H1 (cell line): ENCODE measurements at regions not wholly inside any gene's neighbourhood (a gene's known extent, or its start where the extent isn't known, plus 50 kb on each side); places are given as distances from the start of the nearest gene placed in this dataset.

Source experiments
- CTCF ChIA-PET: fragments of 300-600 bp; sonication (Branson Sonifier 250); formaldehyde crosslinking; loops from one replicate; lab custom pipeline; 2021; ENCODE audit not compliant: partially characterized antibody; lab: Charles Lee
- POLR2A ChIA-PET: fragments of 300-600 bp; sonication (Branson Sonifier 250); formaldehyde crosslinking; loops from one replicate; lab custom pipeline; 2021; ENCODE audit warnings: inconsistent platforms; ENCODE audit not compliant: partially characterized antibody; lab: Charles Lee
- DNase-seq, 2 experiments: peaks; one replicate each; pipeline versions ENCODE4 v3.0.0 to v3.0.0-alpha.2; 2010 to 2022; ENCODE audit warnings: low spot score in 2 of 2, low read depth in 1 of 2, mixed read lengths in 1 of 2
- FAIRE-seq: peaks from 2 replicates; lab custom pipeline; 2011; peaks lifted over from hg19 to GRCh38; lab: Jason Lieb, UNC
- H2AFZ ChIP-seq: 2 replicates; pipeline ENCODE4 v1.8.1; 2012; ENCODE audit warnings: low read length, inconsistent platforms
- H2AK5ac ChIP-seq: 2 replicates; pipeline ENCODE4 v1.6.1; 2013; ENCODE audit warnings: low read depth, low read length
- H2BK120ac ChIP-seq: replicated peaks from 2 replicates; pipeline ENCODE3; 2013; ENCODE audit warnings: low read depth, low read length, inconsistent platforms
- H2BK12ac ChIP-seq: 2 replicates; pipeline ENCODE4 v1.6.1; 2013; ENCODE audit warnings: low read depth, low read length
- H2BK15ac ChIP-seq: 2 replicates; pipeline ENCODE4 v1.6.1; 2013; ENCODE audit warnings: low read length
- H2BK20ac ChIP-seq: 2 replicates; pipeline ENCODE4 v1.6.1; 2013; ENCODE audit warnings: low read length
- H2BK5ac ChIP-seq: 2 replicates; pipeline ENCODE4 v1.6.1; 2013; ENCODE audit warnings: low read depth, low read length
- H3K14ac ChIP-seq: 2 replicates; pipeline ENCODE4 v1.6.1; 2013; ENCODE audit warnings: inconsistent platforms; ENCODE audit not compliant: insufficient read length
- H3K18ac ChIP-seq: 2 replicates; pipeline ENCODE4 v1.6.1; 2013; ENCODE audit warnings: low read length; ENCODE audit errors: extremely low read depth
- H3K23ac ChIP-seq: 2 replicates; pipeline ENCODE4 v1.6.1; 2013; ENCODE audit warnings: inconsistent platforms; ENCODE audit not compliant: insufficient read length
- H3K23me2 ChIP-seq: 2 replicates; pipeline ENCODE4 v1.6.1; 2013; ENCODE audit warnings: low read depth, low read length
- H3K27ac ChIP-seq: 2 replicates; pipeline ENCODE4 v1.6.1; 2011; ENCODE audit warnings: low read depth, low read length, inconsistent platforms
- H3K27me3 ChIP-seq, 4 experiments: replicated peaks in 1 of 4; 1 replicate in 1 of 4; 2 replicates in 3 of 4; pipeline versions ENCODE4 v1.6.1 to v1.8.1; 2011 to 2013; ENCODE audit warnings: low read length in 3 of 4, mild to moderate bottlenecking in 3 of 4, inconsistent platforms in 2 of 4, mixed read lengths in 2 of 4, moderate library complexity in 1 of 4; ENCODE audit not compliant: control insufficient read depth in 3 of 4, insufficient read depth in 3 of 4; ENCODE audit errors: extremely low read depth in 1 of 4
- H3K36me3 ChIP-seq, 4 experiments: 2 replicates each; pipeline versions ENCODE4 v1.6.1 to v1.8.1; 2011 to 2013; ENCODE audit warnings: mild to moderate bottlenecking in 4 of 4, low read length in 3 of 4, moderate library complexity in 2 of 4, control low read depth in 1 of 4, inconsistent platforms in 1 of 4; ENCODE audit not compliant: insufficient read depth in 4 of 4, control insufficient read depth in 2 of 4
- H3K4ac ChIP-seq: replicated peaks from 2 replicates; pipeline ENCODE3; 2013; ENCODE audit warnings: low read length, low read depth, mixed read lengths, inconsistent platforms; ENCODE audit not compliant: insufficient read length
- H3K4me1 ChIP-seq, 4 experiments: replicated peaks in 1 of 4; 1 replicate in 1 of 4; 2 replicates in 3 of 4; pipeline versions ENCODE4 v1.6.1 to v1.8.1; 2011 to 2013; ENCODE audit warnings: low read length in 3 of 4, inconsistent platforms in 2 of 4, mixed read lengths in 1 of 4; ENCODE audit not compliant: insufficient read depth in 4 of 4, control insufficient read depth in 3 of 4
- H3K4me2 ChIP-seq, 2 experiments: 2 replicates each; pipeline versions ENCODE4 v1.6.1 to v1.8.1; 2011 to 2013; ENCODE audit warnings: low read depth in 2 of 2, low read length in 2 of 2, control low read depth in 1 of 2, inconsistent platforms in 1 of 2, mild to moderate bottlenecking in 1 of 2; ENCODE audit not compliant: insufficient read depth in 1 of 2
- H3K4me3 ChIP-seq, 4 experiments: fragments of 200-600, 300-600 bp in 1 of 4; sonication (generic), shearing (Covaris generic), sonication (Bioruptor Twin) in 1 of 4; 2 replicates each; pipeline versions ENCODE4 v1.5.1 to v1.8.1; 2011 to 2016; ENCODE audit warnings: low read length in 4 of 4, low read depth in 3 of 4, control low read depth in 2 of 4, inconsistent platforms in 2 of 4, mild to moderate bottlenecking in 2 of 4, mixed read lengths in 1 of 4, moderate library complexity in 1 of 4; ENCODE audit not compliant: insufficient read depth in 2 of 4; ENCODE audit errors: extremely low read depth in 1 of 4
- H3K56ac ChIP-seq: replicated peaks from 2 replicates; pipeline ENCODE3; 2013; ENCODE audit warnings: low read depth, mild to moderate bottlenecking, mixed read lengths, low read length, inconsistent platforms; ENCODE audit not compliant: insufficient read length
- H3K79me1 ChIP-seq: 2 replicates; pipeline ENCODE4 v1.6.1; 2013; ENCODE audit warnings: low read depth, low read length, control low read depth
- H3K79me2 ChIP-seq, 2 experiments: 2 replicates each; pipeline versions ENCODE4 v1.6.1 to v1.8.1; 2012 to 2013; ENCODE audit warnings: low read length in 2 of 2, mild to moderate bottlenecking in 2 of 2, inconsistent platforms in 1 of 2; ENCODE audit not compliant: insufficient read depth in 2 of 2, control insufficient read depth in 1 of 2
- H3K9ac ChIP-seq, 4 experiments: replicated peaks in 1 of 4; 1 replicate in 1 of 4; 2 replicates in 3 of 4; pipeline versions ENCODE4 v1.6.1 to v1.8.1; 2011 to 2013; ENCODE audit warnings: low read depth in 3 of 4, low read length in 3 of 4, control low read depth in 2 of 4, mild to moderate bottlenecking in 2 of 4, moderate library complexity in 2 of 4, inconsistent platforms in 1 of 4; ENCODE audit errors: extremely low read depth in 1 of 4
- H3K9me3 ChIP-seq, 2 experiments: 2 replicates each; pipeline versions ENCODE4 v1.6.1 to v1.8.1; 2012 to 2013; ENCODE audit warnings: mild to moderate bottlenecking in 2 of 2, moderate library complexity in 2 of 2, control low read depth in 1 of 2, inconsistent platforms in 1 of 2, low read depth in 1 of 2, low read length in 1 of 2, mixed read lengths in 1 of 2; ENCODE audit not compliant: insufficient read depth in 2 of 2
- H4K20me1 ChIP-seq, 2 experiments: replicated peaks in 1 of 2; 2 replicates each; pipeline versions ENCODE3 to v1.8.1; 2011 to 2013; ENCODE audit warnings: inconsistent platforms in 2 of 2, low read length in 2 of 2, mild to moderate bottlenecking in 1 of 2; ENCODE audit not compliant: insufficient read depth in 2 of 2, control insufficient read depth in 1 of 2
- H4K5ac ChIP-seq: 2 replicates; pipeline ENCODE4 v1.6.1; 2013; ENCODE audit warnings: low read length, low read depth, mixed read lengths, inconsistent platforms; ENCODE audit not compliant: insufficient read length
- H4K8ac ChIP-seq: 2 replicates; pipeline ENCODE4 v1.8.0; 2013; ENCODE audit warnings: mild to moderate bottlenecking, moderate library complexity, low read length, inconsistent platforms; ENCODE audit not compliant: insufficient read depth; ENCODE audit errors: extremely low read depth
- H4K91ac ChIP-seq: replicated peaks from 2 replicates; pipeline ENCODE3; 2013; ENCODE audit warnings: low read length, mixed read lengths, inconsistent platforms; ENCODE audit not compliant: insufficient read length
- KDM1A ChIP-seq: fragments of 200-600, 300-600 bp; sonication (generic); IDR thresholded peaks from 2 replicates; pipeline ENCODE4 v1.7.1; 2016; ENCODE audit warnings: mild to moderate bottlenecking, low read length, borderline replicate concordance
- WGBS, 2 experiments: shearing (Covaris generic) in 1 of 2; methylation state at CpG; one replicate each; pipeline versions ENCODE4 v1.1.6 to v1.1.7; 2013 to 2015; ENCODE audit warnings: low lambda C conversion rate in 2 of 2, mixed read lengths in 2 of 2, inconsistent platforms in 1 of 2, low coverage in 1 of 2, missing lambda C conversion rate in 1 of 2; ENCODE audit not compliant: insufficient replicate concordance in 2 of 2, insufficient coverage in 1 of 2, insufficient read length in 1 of 2; ENCODE audit errors: extremely low coverage in 1 of 2, missing lambda C conversion rate in 1 of 2; 5-methylcytosine and 5-hydroxymethylcytosine counted together

GRCh38 chr4:134343656-134344055, 142.1 kb upstream of the PABPC4L start:
- H3K27ac ChIP-seq = no peak overlapping the region
- no peak overlapping the region for H3K23ac ChIP-seq
- H3K36me3 ChIP-seq = no peaks in the 10 kb centered on the region
- ChIA-PET POLR2A (no interaction called here), CTCF (no interaction called here)
- 89% methylated on average over 1 of the region's 5 CpGs; no CpG with 5 or more reads in 1 of the 2 experiments for WGBS, 2 experiments
- no peak overlapping the region for H3K4me2 ChIP-seq
- H4K5ac ChIP-seq = no peak overlapping the region
- H3K14ac ChIP-seq = no peak overlapping the region
- H3K4ac ChIP-seq = no peak overlapping the region
- no peak for FAIRE-seq
- H2AFZ ChIP-seq = no peak overlapping the region
- no peaks in the 10 kb centered on the region for H3K27me3 ChIP-seq
- no peak overlapping the region for H2BK120ac ChIP-seq
- no peak overlapping the region for H2AK5ac ChIP-seq
- H3K18ac ChIP-seq = no peak overlapping the region
- H3K4me3 ChIP-seq = no peak overlapping the region
- no peak overlapping the region for H4K91ac ChIP-seq
- no peaks in the 10 kb centered on the region for H3K79me2 ChIP-seq
- H4K8ac ChIP-seq = no peak overlapping the region
- no peak overlapping the region for H2BK15ac ChIP-seq
- no peaks in the 10 kb centered on the region for H3K4me1 ChIP-seq
- no peak overlapping the region for H3K56ac ChIP-seq
- H4K20me1 ChIP-seq = no peaks in the 10 kb centered on the region
- no peak for DNase-seq
- H3K79me1 ChIP-seq = no peaks in the 10 kb centered on the region
- H3K9ac ChIP-seq = no peak overlapping the region
- no peaks in the 10 kb centered on the region for H3K23me2 ChIP-seq
- H2BK12ac ChIP-seq = no peak overlapping the region
- no peak overlapping the region for H2BK5ac ChIP-seq
- no peak overlapping the region for H2BK20ac ChIP-seq
- H3K9me3 ChIP-seq = no peaks in the 10 kb centered on the region
- TF ChIP-seq KDM1A = no peak
